ENCODE measurements at regions not wholly inside any gene's neighbourhood (a gene's known extent, or its start where the extent isn't known, plus 50 kb on each side); places are given as distances from the start of the nearest gene placed in this dataset.

DNA sequence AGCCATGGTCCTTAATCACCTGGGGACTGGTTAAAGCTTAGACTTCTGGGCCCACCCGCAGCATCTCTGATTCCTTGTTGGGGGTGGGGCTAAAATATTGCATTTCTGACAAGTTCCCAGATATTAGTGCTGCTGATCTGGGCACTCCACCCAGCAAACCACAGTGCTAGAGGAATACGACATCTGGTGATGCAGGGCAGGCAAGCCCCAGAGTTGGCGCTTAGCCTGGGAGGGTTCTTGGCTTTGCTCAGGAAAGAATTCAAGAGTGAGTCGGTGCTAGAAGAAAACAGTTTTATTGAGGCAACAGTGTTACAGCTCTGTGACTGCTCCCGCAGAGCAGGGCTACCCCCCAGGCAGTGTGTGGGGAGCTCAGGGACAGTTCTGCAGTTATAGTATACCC, 210.7 kb downstream of the TFAP2C start:
- H3K27ac Mint-ChIP-seq (ENCODE audit: unreplicated experiment): no peak overlapping the region
- no peak for DNase-seq (ENCODE audit: low spot score)

DNA sequence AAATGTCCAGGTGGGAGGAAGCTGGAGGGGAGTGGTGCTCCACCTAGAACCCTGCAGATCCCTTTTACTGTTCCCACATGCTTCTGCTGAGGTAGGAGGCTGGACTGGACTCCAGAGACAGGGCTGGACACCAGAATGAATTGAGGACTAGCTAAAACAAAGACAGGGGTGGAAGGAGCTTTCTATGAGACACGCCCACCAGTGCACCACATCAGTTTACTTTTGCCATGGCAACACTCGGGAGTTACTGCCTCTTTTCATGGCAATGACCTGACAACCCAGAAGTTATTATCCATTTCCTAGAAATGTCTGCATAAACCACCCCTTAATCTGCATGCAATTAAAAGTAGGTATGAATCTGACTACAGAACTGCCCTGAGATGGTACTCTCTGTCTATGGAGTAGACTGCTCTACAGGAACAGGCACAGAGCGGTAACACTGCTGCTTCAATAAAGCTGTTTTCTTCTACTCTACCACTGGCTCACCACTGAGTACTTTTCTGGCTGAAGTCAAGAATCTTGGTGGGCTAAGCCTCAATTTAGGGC, 211.7 kb downstream of the TFAP2C start:
- no peaks in the 10 kb centered on the region for H3K36me3 Mint-ChIP-seq (ENCODE audit: low read depth, unreplicated experiment)

More for the DNA sequence above, 210.7 kb downstream of the TFAP2C start:
- no peak for TF ChIP-seq CTCF (IDR thresholded peaks at IDR 0.05; ENCODE audit: unreplicated experiment)
- Mint-ChIP-seq H3K4me3 (ENCODE audit: unreplicated experiment) (no peak overlapping the region), H3K4me1 (ENCODE audit: unreplicated experiment) (peaks cover 8% of the 10 kb centered on the region), H3K9me3 (ENCODE audit: unreplicated experiment) (no peaks in the 10 kb centered on the region), H3K36me3 (ENCODE audit: low read depth, unreplicated experiment) (no peaks in the 10 kb centered on the region), H3K27me3 (ENCODE audit: unreplicated experiment) (peaks cover 3% of the 10 kb centered on the region)

DNA sequence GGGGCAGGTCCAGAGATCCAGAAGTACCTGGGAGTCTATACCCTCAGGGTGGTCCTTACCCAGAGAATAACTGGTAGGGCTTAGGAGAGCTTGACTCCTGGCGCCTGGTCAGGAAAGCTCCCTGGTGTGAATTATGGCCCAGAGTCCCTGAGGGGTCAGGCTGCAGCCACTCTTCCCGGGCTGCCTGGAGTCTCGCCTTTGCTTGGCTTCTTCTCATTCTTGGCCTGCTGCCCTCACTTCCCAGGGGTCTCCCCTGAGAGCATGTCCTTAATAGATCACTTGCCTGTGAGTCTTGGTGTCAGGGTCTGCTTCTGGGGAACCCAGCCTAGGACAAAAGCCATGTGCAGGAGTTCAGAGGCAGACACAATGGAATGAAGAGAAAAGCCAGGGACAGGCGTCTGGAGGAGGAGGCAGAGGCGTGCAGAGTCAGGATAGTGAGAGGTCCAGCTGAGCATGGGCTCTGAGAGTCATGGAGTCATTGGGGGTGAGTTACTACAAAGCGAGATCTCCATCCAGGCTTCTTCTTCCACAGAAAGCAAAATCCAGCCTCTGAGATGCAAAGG, 212.3 kb downstream of the TFAP2C start:
- H3K36me3 Mint-ChIP-seq (ENCODE audit: low read depth, unreplicated experiment): no peaks in the 10 kb centered on the region
- peaks cover 8% of the 10 kb centered on the region for H3K4me1 Mint-ChIP-seq (ENCODE audit: unreplicated experiment)
- peaks cover 2% of the 10 kb centered on the region for H3K27me3 Mint-ChIP-seq (ENCODE audit: unreplicated experiment)

More for the DNA sequence above, 211.7 kb downstream of the TFAP2C start:
- Mint-ChIP-seq H3K27me3 (ENCODE audit: unreplicated experiment) (peaks cover 2% of the 10 kb centered on the region), H3K4me1 (ENCODE audit: unreplicated experiment) (peaks cover 8% of the 10 kb centered on the region), H3K9me3 (ENCODE audit: unreplicated experiment) (no peaks in the 10 kb centered on the region), H3K4me3 (ENCODE audit: unreplicated experiment) (no peak overlapping the region), H3K27ac (ENCODE audit: unreplicated experiment) (no peak overlapping the region)
- DNase-seq (ENCODE audit: low spot score): no peak
- no peak for TF ChIP-seq CTCF (IDR thresholded peaks at IDR 0.05; ENCODE audit: unreplicated experiment)

DNA sequence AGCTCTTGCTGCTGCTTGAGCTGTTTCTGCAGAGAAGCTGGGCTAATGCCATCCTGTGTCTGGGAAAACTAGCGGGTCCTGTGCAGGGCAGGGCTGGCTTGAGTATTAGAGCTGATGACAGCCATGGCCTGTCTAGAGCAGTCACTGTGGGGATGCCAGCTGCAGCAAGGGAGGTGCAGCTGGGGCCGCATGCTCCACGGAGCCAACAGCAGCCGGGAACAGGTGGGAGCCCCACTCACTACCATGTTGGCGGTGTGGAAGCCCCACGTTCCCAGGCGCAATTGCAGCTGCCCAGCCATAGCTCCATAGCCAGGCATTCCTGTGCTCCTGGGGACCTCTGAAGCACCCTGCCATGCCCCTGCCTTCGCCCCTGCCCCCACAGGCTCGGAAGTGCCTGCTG, 212.9 kb downstream of the TFAP2C start:
- no peaks in the 10 kb centered on the region for H3K9me3 Mint-ChIP-seq (ENCODE audit: unreplicated experiment)
- DNase-seq (ENCODE audit: low spot score): no peak
- no peak overlapping the region for H3K27ac Mint-ChIP-seq (ENCODE audit: unreplicated experiment)
- no peak overlapping the region for H3K4me3 Mint-ChIP-seq (ENCODE audit: unreplicated experiment)
- no peaks in the 10 kb centered on the region for H3K36me3 Mint-ChIP-seq (ENCODE audit: low read depth, unreplicated experiment)
- peaks cover 8% of the 10 kb centered on the region for H3K4me1 Mint-ChIP-seq (ENCODE audit: unreplicated experiment)
- no peak for TF ChIP-seq CTCF (IDR thresholded peaks at IDR 0.05; ENCODE audit: unreplicated experiment)
- peaks cover 2% of the 10 kb centered on the region for H3K27me3 Mint-ChIP-seq (ENCODE audit: unreplicated experiment)

More for the DNA sequence above, 212.3 kb downstream of the TFAP2C start:
- Mint-ChIP-seq H3K9me3 (ENCODE audit: unreplicated experiment) (no peaks in the 10 kb centered on the region), H3K27ac (ENCODE audit: unreplicated experiment) (no peak overlapping the region), H3K4me3 (ENCODE audit: unreplicated experiment) (no peak overlapping the region)
- no peak for TF ChIP-seq CTCF (IDR thresholded peaks at IDR 0.05; ENCODE audit: unreplicated experiment)
- no peak for DNase-seq (ENCODE audit: low spot score)

GRCh38 chr20:56843386-56843785, 214.3 kb downstream of the TFAP2C start:
- Mint-ChIP-seq H3K27ac (ENCODE audit: unreplicated experiment) (no peak overlapping the region), H3K27me3 (ENCODE audit: unreplicated experiment) (peaks cover 2% of the 10 kb centered on the region)

More at GRCh38 chr20:56843386-56843785, 214.3 kb downstream of the TFAP2C start:
- Mint-ChIP-seq H3K36me3 (ENCODE audit: low read depth, unreplicated experiment) (no peaks in the 10 kb centered on the region), H3K4me3 (ENCODE audit: unreplicated experiment) (no peak overlapping the region), H3K4me1 (ENCODE audit: unreplicated experiment) (peaks cover 8% of the 10 kb centered on the region), H3K9me3 (ENCODE audit: unreplicated experiment) (no peaks in the 10 kb centered on the region)
- DNase-seq (ENCODE audit: low spot score): no peak
- TF ChIP-seq CTCF (IDR thresholded peaks at IDR 0.05; ENCODE audit: unreplicated experiment): no peak
